ENCODE measurements at regions not wholly inside any gene's neighbourhood (a gene's known extent, or its start where the extent isn't known, plus 50 kb on each side); places are given as distances from the start of the nearest gene placed in this dataset.
A peak's percentile ranks its signal among the peaks of the same experiment; 100 is the strongest.

DNA sequence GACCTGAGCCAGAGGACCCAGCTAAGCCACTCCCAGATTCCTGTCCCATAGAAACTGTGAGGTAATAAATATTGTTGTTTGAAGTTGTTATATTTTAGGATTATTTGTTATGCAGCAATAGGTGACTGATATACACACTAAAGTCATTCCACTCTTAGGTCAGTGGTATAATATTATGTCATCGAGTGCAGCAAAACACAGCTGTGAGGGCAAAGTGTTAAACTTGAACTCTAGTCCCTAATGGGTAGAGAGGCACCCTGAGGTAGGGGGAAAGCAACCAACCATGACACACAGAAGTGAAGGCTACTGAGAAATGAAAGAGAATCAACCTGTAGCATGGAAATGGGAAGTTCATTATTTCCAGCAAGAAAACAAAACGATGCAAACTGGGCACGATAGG lies 66.6 kb downstream of the ATXN3L start:
- Histone ChIP-seq H3K9me3 (ENCODE audit: control insufficient read depth in 2 of 3, low read length in 3 of 3) (no peaks in the 10 kb centered on the region), H3K4me3 (ENCODE audit: low read length) (no peak overlapping the region), H3K4me1 (ENCODE audit: control insufficient read depth in 2 of 2, insufficient read depth in 2 of 2, low read length in 2 of 2) (peaks cover 0 to 10% of the 10 kb centered on the region in 2 donors), H3K27me3 (ENCODE audit: control insufficient read depth in 2 of 2, insufficient read depth in 2 of 2, low read length in 2 of 2) (no peaks in the 10 kb centered on the region), H3K27ac (ENCODE audit: low read depth, low read length) (no peak overlapping the region), H3K36me3 (ENCODE audit: control insufficient read depth in 2 of 3, insufficient read depth in 3 of 3, low read length in 3 of 3) (no peaks in the 10 kb centered on the region)
- ATAC-seq, result no peak
- no peak for DNase-seq
- no peaks in the 10 kb centered on the region for H3K27me3 Mint-ChIP-seq
- H3K27ac Mint-ChIP-seq, result peak overlapping the region in 2 of 9 donors; percentile 35 to 68
- intact Hi-C loops (cut with micrococcal nuclease), result loop anchor here in 1 of 2 donors (10.0 kb wide), 4 partner anchors 68 to 782 kb away; no protein-coding TSS in a partner anchor
- H3K4me1 Mint-ChIP-seq, result peaks cover 0 to 46% (median 20%) of the 10 kb centered on the region in 7 donors
- peaks cover 0 to 9% (median 0%) of the 10 kb centered on the region in 5 donors for H3K36me3 Mint-ChIP-seq
- ChIA-PET CTCF (no interaction called here), POLR2A (no interaction called here)
- H3K4me3 Mint-ChIP-seq, result no peak overlapping the region
- H3K9me3 Mint-ChIP-seq, result peaks cover 0 to 8% (median 0%) of the 10 kb centered on the region in 11 donors

DNA sequence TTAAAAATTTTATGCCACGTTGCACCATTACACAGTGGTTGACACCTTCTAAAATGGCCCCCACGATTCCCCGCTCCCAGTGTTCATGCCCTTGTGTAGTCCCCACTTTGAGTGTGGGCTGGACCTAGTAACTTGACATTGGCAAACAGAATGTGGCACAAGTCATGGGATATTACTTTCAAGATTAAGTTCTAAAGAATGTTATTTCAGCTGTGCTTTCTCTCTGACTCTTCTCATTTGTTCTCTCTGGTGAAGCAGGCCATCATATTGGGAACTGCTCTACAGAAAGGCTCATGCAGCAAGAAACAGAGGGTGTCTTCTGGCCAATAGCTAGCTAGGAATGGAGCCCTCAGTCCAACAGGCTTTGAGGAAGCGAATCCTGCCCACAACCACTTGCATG lies 67.1 kb downstream of the ATXN3L start:
- Histone ChIP-seq H3K9me3 (ENCODE audit: control insufficient read depth in 2 of 3, low read length in 3 of 3) (no peaks in the 10 kb centered on the region), H3K4me1 (ENCODE audit: control insufficient read depth in 2 of 2, insufficient read depth in 2 of 2, low read length in 2 of 2) (peaks cover 0 to 10% of the 10 kb centered on the region in 2 donors), H3K36me3 (ENCODE audit: control insufficient read depth in 2 of 3, insufficient read depth in 3 of 3, low read length in 3 of 3) (no peaks in the 10 kb centered on the region), H3K27ac (ENCODE audit: low read depth, low read length) (no peak overlapping the region), H3K27me3 (ENCODE audit: control insufficient read depth in 2 of 2, insufficient read depth in 2 of 2, low read length in 2 of 2) (no peaks in the 10 kb centered on the region), H3K4me3 (ENCODE audit: low read length) (no peak overlapping the region)
- intact Hi-C loops (cut with micrococcal nuclease), result loop anchor here in 1 of 2 donors (10.0 kb wide), 4 partner anchors 68 to 782 kb away; no protein-coding TSS in a partner anchor
- DNase-seq (no peak), ATAC-seq (no peak)
- Mint-ChIP-seq H3K27ac (no peak overlapping the region), H3K4me3 (no peak overlapping the region), H3K36me3 (peaks cover 0 to 9% (median 0%) of the 10 kb centered on the region in 5 donors), H3K9me3 (peaks cover 0 to 8% (median 0%) of the 10 kb centered on the region in 11 donors), H3K4me1 (peaks cover 0 to 45% (median 20%) of the 10 kb centered on the region in 7 donors), H3K27me3 (no peaks in the 10 kb centered on the region)
- ChIA-PET POLR2A (no interaction called here), CTCF (no interaction called here)

- no peak overlapping the region for H3K4me3 ChIP-seq (ENCODE audit: low read length)
- Mint-ChIP-seq H3K9me3 (peaks cover 0 to 8% (median 3%) of the 10 kb centered on the region in 11 donors), H3K4me3 (no peak overlapping the region), H3K4me1 (peaks cover 0 to 31% (median 13%) of the 10 kb centered on the region in 7 donors), H3K27me3 (no peaks in the 10 kb centered on the region), H3K36me3 (peaks cover 0 to 11% (median 0%) of the 10 kb centered on the region in 5 donors), H3K27ac (no peak overlapping the region)
- H3K4me1 ChIP-seq (ENCODE audit: control insufficient read depth in 2 of 2, insufficient read depth in 2 of 2, low read length in 2 of 2), result peaks cover 0 to 5% of the 10 kb centered on the region in 2 donors
- ChIA-PET POLR2A (interaction anchor here (0.6 kb wide), 1 partner anchor 98 kb away, joined by 4 read pairs; no protein-coding TSS in a partner anchor), CTCF (interaction anchor here (0.7 kb wide), 1 partner anchor 183 kb away, joined by 4 read pairs; no protein-coding TSS in a partner anchor)
- intact Hi-C loops (cut with micrococcal nuclease), result loop anchor here in 1 of 2 donors (10.0 kb wide), 4 partner anchors 66 to 784 kb away; no protein-coding TSS in a partner anchor
- ATAC-seq (no peak), DNase-seq (no peak)
- H3K27me3 ChIP-seq (ENCODE audit: control insufficient read depth in 2 of 2, insufficient read depth in 2 of 2, low read length in 2 of 2), result no peaks in the 10 kb centered on the region
- no peaks in the 10 kb centered on the region for H3K9me3 ChIP-seq (ENCODE audit: control insufficient read depth in 2 of 3, low read length in 3 of 3)
- no peaks in the 10 kb centered on the region for H3K36me3 ChIP-seq (ENCODE audit: control insufficient read depth in 2 of 3, insufficient read depth in 3 of 3, low read length in 3 of 3)
- H3K27ac ChIP-seq (ENCODE audit: low read depth, low read length), result no peak overlapping the region
These were observed 68.8 kb downstream of the ATXN3L start for GRCh38 chrX:13250826-13251580.

DNA sequence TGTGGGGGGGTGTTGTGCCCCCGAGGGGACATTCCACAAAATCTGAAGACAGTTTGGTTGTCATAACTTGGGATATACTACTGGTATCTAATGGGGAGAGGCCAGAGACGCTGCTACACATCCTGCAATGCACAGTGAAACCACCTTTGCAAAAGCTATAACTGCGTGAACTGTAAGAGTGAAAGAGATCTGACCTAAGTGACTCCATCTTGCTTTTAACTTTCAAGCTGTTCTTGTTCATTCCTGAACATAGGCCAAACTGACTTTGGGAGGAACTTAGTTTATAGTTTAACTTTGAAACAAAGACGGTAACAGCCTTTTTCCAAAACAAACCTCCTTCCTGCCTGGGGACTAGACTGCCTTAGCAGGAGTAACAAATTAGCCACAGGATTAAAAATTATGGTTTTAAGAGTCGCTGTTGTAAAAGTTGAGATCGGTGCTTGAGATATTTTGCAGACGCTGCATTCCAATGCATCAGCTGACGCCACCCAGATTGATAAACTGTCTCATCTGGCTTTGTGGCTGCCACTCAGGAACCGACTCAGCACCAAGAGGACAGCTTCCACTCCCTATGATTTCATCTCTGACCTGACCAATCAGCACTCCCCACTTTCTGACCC lies 70.9 kb downstream of the ATXN3L start:
- intact Hi-C loops (cut with micrococcal nuclease), result no loop called here
- no peak overlapping the region for H3K27ac ChIP-seq (ENCODE audit: low read depth, low read length)
- no peak for DNase-seq
- no peak overlapping the region for H3K27ac Mint-ChIP-seq
- peaks cover 0 to 8% (median 0%) of the 10 kb centered on the region in 5 donors for H3K36me3 Mint-ChIP-seq
- H3K36me3 ChIP-seq (ENCODE audit: control insufficient read depth in 2 of 3, insufficient read depth in 3 of 3, low read length in 3 of 3), result no peaks in the 10 kb centered on the region
- ChIA-PET CTCF (no interaction called here), POLR2A (no interaction called here)
- H3K4me3 Mint-ChIP-seq, result no peak overlapping the region
- H3K9me3 Mint-ChIP-seq, result peaks cover 0 to 23% (median 5%) of the 10 kb centered on the region in 11 donors
- H3K9me3 ChIP-seq (ENCODE audit: control insufficient read depth in 2 of 3, low read length in 3 of 3), result no peaks in the 10 kb centered on the region
- no peak for ATAC-seq
- H3K4me3 ChIP-seq (ENCODE audit: low read length), result no peak overlapping the region
- H3K4me1 ChIP-seq (ENCODE audit: control insufficient read depth in 2 of 2, insufficient read depth in 2 of 2, low read length in 2 of 2), result no peaks in the 10 kb centered on the region
- peaks cover 0 to 13% (median 4%) of the 10 kb centered on the region in 7 donors for H3K4me1 Mint-ChIP-seq
- H3K27me3 Mint-ChIP-seq, result no peaks in the 10 kb centered on the region
- no peaks in the 10 kb centered on the region for H3K27me3 ChIP-seq (ENCODE audit: control insufficient read depth in 2 of 2, insufficient read depth in 2 of 2, low read length in 2 of 2)

DNA sequence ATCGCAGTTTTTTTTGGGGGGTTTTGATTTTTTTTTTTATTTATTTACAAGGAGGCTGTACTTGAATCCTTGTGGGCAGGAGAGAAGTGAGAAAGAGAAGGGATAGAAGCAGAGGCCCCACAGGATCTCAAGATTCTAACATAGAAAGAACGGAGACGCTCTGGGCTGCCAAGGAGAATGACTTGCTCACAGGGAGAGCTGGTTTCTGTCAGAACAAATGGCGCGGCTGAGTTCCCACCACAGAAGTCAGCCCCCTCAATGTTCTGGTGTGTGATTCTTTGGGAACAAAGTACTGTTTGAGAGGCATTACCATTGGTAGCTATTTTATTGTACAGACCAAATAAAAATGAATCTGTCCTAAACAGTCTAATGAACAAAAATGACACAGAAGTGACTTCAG lies 80.6 kb downstream of the ATXN3L start:
- no peak overlapping the region for H3K4me3 ChIP-seq (ENCODE audit: low read length)
- intact Hi-C loops (cut with micrococcal nuclease), result no loop called here
- ChIA-PET CTCF (no interaction called here), POLR2A (no interaction called here)
- no peak overlapping the region for H3K4me3 Mint-ChIP-seq
- peaks cover 0 to 2% (median 0%) of the 10 kb centered on the region in 11 donors for H3K9me3 Mint-ChIP-seq
- H3K27me3 Mint-ChIP-seq, result no peaks in the 10 kb centered on the region
- peaks cover 0 to 5% (median 0%) of the 10 kb centered on the region in 5 donors for H3K36me3 Mint-ChIP-seq
- no peaks in the 10 kb centered on the region for H3K27me3 ChIP-seq (ENCODE audit: control insufficient read depth in 2 of 2, insufficient read depth in 2 of 2, low read length in 2 of 2)
- H3K4me1 Mint-ChIP-seq, result peaks cover 0 to 2% (median 0%) of the 10 kb centered on the region in 7 donors
- peak overlapping the region in 1 of 9 donors; percentile 27 for H3K27ac Mint-ChIP-seq
- ATAC-seq, result no peak
- no peaks in the 10 kb centered on the region for H3K9me3 ChIP-seq (ENCODE audit: control insufficient read depth in 2 of 3, low read length in 3 of 3)
- H3K4me1 ChIP-seq (ENCODE audit: control insufficient read depth in 2 of 2, insufficient read depth in 2 of 2, low read length in 2 of 2), result no peaks in the 10 kb centered on the region
- H3K27ac ChIP-seq (ENCODE audit: low read depth, low read length), result no peak overlapping the region
- DNase-seq, result no peak
- H3K36me3 ChIP-seq (ENCODE audit: control insufficient read depth in 2 of 3, insufficient read depth in 3 of 3, low read length in 3 of 3), result no peaks in the 10 kb centered on the region

GRCh38 chrX:13235930-13236329 lies 83.9 kb downstream of the ATXN3L start:
- Histone ChIP-seq H3K36me3 (ENCODE audit: control insufficient read depth in 2 of 3, insufficient read depth in 3 of 3, low read length in 3 of 3) (no peaks in the 10 kb centered on the region), H3K27ac (ENCODE audit: low read depth, low read length) (no peak overlapping the region), H3K4me3 (ENCODE audit: low read length) (no peak overlapping the region), H3K9me3 (ENCODE audit: control insufficient read depth in 2 of 3, low read length in 3 of 3) (no peaks in the 10 kb centered on the region), H3K4me1 (ENCODE audit: control insufficient read depth in 2 of 2, insufficient read depth in 2 of 2, low read length in 2 of 2) (no peaks in the 10 kb centered on the region), H3K27me3 (ENCODE audit: control insufficient read depth in 2 of 2, insufficient read depth in 2 of 2, low read length in 2 of 2) (no peaks in the 10 kb centered on the region)
- Mint-ChIP-seq H3K9me3 (peaks cover 0 to 2% (median 0%) of the 10 kb centered on the region in 11 donors), H3K27ac (no peak overlapping the region), H3K4me3 (no peak overlapping the region), H3K36me3 (peaks cover 0 to 3% (median 0%) of the 10 kb centered on the region in 5 donors), H3K4me1 (peaks cover 0 to 3% (median 0%) of the 10 kb centered on the region in 7 donors), H3K27me3 (no peaks in the 10 kb centered on the region)
- ChIA-PET POLR2A (no interaction called here), CTCF (no interaction called here)
- DNase-seq (no peak), ATAC-seq (no peak)
- intact Hi-C loops (cut with micrococcal nuclease), result no loop called here

Data from naive thymus-derived CD4-positive, alpha-beta T cell (primary cell).